AG04450 (cell line): ENCODE measurements at regions not wholly inside any gene's neighbourhood (a gene's known extent, or its start where the extent isn't known, plus 50 kb on each side); places are given as distances from the start of the nearest gene placed in this dataset.

ENCODE experiments used
- CTCF ChIA-PET: fragments of 300-600, 350-600 bp; formaldehyde crosslinking; extraction: SDS; loops from one replicate; lab custom pipeline; 2022; ENCODE audit warnings: antibody characterized with exemption, inconsistent platforms; lab: Charles Lee
- POLR2A ChIA-PET: fragments of 350-600 bp; formaldehyde crosslinking; extraction: SDS; loops from one replicate; lab custom pipeline; 2021; ENCODE audit warnings: antibody characterized with exemption, inconsistent platforms; lab: Yijun Ruan, JAX
- DNase-seq: peaks from one replicate; pipeline ENCODE4 v3.0.0-alpha.2; 2011; ENCODE audit warnings: low read depth, low spot score
- H3K27ac ChIP-seq: one replicate; pipeline ENCODE4 v1.5.1; 2012; ENCODE audit warnings: low read depth, low read length, control low read depth
- H3K27me3 ChIP-seq: one replicate; pipeline ENCODE4 v1.6.0; 2012; ENCODE audit warnings: low read length; ENCODE audit not compliant: control insufficient read depth, insufficient read depth
- H3K4me3 ChIP-seq: 2 replicates; pipeline ENCODE4 v1.5.1; 2011; ENCODE audit warnings: mild to moderate bottlenecking, low read depth, low read length, control low read depth
- H3K9me3 ChIP-seq: 2 replicates; pipeline ENCODE4 v1.5.1; 2012; ENCODE audit warnings: low read length; ENCODE audit not compliant: control insufficient read depth, insufficient read depth
- TF ChIP-seq, protein P1 (sequence below): IDR thresholded peaks from 2 replicates; pipeline ENCODE4 v1.5.1; 2011; ENCODE audit warnings: low read depth, low read length, control low read depth, inconsistent platforms

DNA sequence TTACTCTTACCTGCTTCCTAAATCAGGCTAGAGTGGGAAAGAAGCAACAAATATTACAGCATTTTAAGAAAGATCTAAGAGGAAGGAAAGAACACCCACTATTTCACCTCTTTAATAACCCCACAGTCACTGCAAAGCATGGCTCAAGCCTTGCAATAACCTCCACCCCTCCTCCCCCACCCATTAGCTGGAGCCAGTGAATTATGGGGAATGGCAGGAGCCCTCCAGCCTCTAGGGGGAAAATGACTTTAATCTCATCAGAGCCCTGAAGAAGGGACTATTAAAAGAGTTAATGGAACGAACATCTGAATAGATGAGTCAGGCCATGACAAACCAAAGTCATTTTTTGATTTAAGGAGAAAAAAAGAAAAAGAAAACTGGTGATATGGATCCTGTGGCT, 630.7 kb upstream of the PLXNA2 start:
- no peak for DNase-seq
- no peak overlapping the region for H3K4me3 ChIP-seq
- POLR2A ChIA-PET: no interaction called here
- TF ChIP-seq, protein P1, sequence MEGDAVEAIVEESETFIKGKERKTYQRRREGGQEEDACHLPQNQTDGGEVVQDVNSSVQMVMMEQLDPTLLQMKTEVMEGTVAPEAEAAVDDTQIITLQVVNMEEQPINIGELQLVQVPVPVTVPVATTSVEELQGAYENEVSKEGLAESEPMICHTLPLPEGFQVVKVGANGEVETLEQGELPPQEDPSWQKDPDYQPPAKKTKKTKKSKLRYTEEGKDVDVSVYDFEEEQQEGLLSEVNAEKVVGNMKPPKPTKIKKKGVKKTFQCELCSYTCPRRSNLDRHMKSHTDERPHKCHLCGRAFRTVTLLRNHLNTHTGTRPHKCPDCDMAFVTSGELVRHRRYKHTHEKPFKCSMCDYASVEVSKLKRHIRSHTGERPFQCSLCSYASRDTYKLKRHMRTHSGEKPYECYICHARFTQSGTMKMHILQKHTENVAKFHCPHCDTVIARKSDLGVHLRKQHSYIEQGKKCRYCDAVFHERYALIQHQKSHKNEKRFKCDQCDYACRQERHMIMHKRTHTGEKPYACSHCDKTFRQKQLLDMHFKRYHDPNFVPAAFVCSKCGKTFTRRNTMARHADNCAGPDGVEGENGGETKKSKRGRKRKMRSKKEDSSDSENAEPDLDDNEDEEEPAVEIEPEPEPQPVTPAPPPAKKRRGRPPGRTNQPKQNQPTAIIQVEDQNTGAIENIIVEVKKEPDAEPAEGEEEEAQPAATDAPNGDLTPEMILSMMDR: no peak
- no peaks in the 10 kb centered on the region for H3K9me3 ChIP-seq
- CTCF ChIA-PET: no interaction called here
- H3K27ac ChIP-seq: no peak overlapping the region
- no peaks in the 10 kb centered on the region for H3K27me3 ChIP-seq

DNA sequence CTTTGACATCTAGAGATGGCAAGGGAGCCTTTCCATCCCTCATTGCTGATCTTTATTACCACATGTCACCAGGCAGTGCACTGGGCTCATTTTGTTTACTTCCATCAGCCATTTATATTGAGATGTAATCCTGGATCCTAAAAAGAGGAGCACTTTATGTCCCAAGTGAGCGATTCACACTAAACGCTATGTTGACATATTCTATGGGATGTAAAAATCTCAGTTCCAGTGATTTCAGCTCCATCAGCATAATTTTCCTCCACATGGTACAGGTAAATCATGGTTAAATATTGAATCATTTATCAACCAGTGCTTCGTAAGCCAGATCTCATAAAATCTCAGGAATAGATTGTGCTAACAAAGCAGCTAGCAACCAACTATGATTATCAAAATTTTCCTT, 634.8 kb upstream of the PLXNA2 start:
- TF ChIP-seq, protein P1: no peak
- CTCF ChIA-PET: no interaction called here
- no peak for DNase-seq

DNA sequence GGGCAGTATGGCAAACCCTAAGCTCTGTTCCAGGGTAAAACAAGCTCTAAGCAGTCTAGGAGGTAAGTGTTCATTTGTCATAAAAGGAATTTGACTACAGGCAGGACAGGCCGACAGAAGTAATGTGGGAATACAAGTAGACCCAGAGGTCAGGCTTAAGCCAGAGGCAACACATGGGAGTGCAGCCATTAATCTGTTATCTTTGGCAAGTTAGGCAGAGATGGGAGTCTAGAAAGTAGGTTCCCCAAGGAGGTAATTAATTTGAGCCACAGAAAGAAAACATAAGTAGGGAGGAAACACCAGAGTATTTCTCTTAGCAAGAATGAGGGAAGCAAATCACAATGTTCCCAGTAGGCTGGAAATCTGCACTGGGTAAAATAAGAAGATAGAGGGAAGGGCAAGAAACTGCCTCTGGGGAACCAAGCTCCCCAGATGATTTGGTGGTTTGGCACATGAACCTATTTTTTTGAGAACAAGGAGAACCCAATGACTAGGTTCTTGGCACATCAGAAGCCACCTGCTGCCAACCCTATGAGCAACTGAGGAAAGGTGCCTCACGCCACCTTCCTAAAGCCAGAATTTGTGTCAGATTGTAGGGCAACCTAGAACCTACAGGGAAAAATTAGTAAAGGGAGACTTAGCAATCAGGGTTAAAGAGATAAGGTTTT, 636.4 kb upstream of the PLXNA2 start:
- Histone ChIP-seq H3K4me3 (no peak overlapping the region), H3K27ac (no peak overlapping the region), H3K9me3 (no peaks in the 10 kb centered on the region), H3K27me3 (no peaks in the 10 kb centered on the region)
- ChIA-PET CTCF (no interaction called here), POLR2A (no interaction called here)
- no peak for DNase-seq
- TF ChIP-seq, protein P1: no peak

More for the DNA sequence above, 634.8 kb upstream of the PLXNA2 start:
- POLR2A ChIA-PET: no interaction called here
- H3K27me3 ChIP-seq: no peaks in the 10 kb centered on the region
- H3K4me3 ChIP-seq: no peak overlapping the region
- H3K9me3 ChIP-seq: no peaks in the 10 kb centered on the region
- no peak overlapping the region for H3K27ac ChIP-seq

DNA sequence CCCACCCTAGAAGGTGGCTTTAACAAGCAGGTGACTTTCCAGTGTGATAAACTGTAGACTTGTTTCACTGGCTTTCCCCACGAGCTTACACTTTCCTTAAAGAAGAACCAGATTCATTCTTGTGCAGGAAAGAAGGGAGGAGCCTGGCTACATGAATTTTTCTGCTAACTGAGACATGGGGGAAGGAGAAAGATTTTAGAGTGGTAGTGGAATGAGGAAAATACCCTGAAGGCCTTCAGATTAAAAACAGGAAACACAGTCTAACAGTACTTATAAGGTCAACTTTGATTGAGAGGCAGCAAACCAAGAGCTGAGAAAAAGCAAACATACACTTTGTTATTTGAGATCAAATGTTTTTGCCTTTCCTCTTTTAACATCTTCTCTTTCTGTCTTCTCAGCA, 640.9 kb upstream of the PLXNA2 start:
- no peak for DNase-seq
- Histone ChIP-seq H3K9me3 (no peaks in the 10 kb centered on the region), H3K27ac (no peak overlapping the region), H3K27me3 (no peaks in the 10 kb centered on the region), H3K4me3 (no peak overlapping the region)
- TF ChIP-seq, protein P1: no peak
- CTCF ChIA-PET: no interaction called here
- POLR2A ChIA-PET: no interaction called here

DNA sequence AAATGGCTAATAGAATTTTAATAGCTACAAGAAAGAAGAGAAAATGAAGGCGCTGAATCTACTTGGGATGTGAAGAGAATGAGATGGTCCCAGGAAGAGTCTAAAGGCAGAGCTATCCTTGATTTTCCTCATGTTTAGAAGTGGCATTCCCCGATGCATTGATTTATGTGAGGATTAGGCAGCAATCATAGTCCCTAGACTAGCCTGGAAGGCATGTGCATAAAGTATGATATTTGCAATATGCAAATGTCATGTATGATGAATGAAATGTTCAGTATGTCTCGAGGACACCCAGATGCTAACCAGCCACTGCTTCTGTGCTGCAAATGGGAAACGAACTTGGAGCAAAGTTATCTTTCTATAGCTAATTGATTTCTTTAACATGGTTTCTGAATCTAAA, 641.5 kb upstream of the PLXNA2 start:
- TF ChIP-seq, protein P1: no peak
- H3K4me3 ChIP-seq: no peak overlapping the region
- no peaks in the 10 kb centered on the region for H3K9me3 ChIP-seq
- H3K27me3 ChIP-seq: no peaks in the 10 kb centered on the region
- POLR2A ChIA-PET: no interaction called here
- no peak for DNase-seq
- CTCF ChIA-PET: interaction anchor here (1.2 kb wide), 1 partner anchor 317 kb away, joined by 3 read pairs; no protein-coding TSS in a partner anchor
- H3K27ac ChIP-seq: no peak overlapping the region
